HepG2 (cell line): ENCODE measurements at regions not wholly inside any gene's neighbourhood (a gene's known extent, or its start where the extent isn't known, plus 50 kb on each side); places are given as distances from the start of the nearest gene placed in this dataset.

ENCODE experiments used
- ATAC-seq: fragments of 200-7000 bp; cut with Tn5 transposase; 3 replicates; pipeline ENCODE4 v1.9.1; 2020; ENCODE audit warnings: mild to moderate bottlenecking, moderate library complexity
- BruUV-seq: library from RNA; stranded (reverse); fragments of 400-500 nt; replicated peaks from 2 replicates; lab custom pipeline; 2021; lab: Mats Ljungman, UMichigan
- CTCF ChIA-PET: fragments of 300-600 bp; formaldehyde crosslinking; extraction: SDS; loops from one replicate; lab custom pipeline; 2021; ENCODE audit warnings: low total read pairs, inconsistent platforms, low intra/inter-chr PET ratio; lab: Yijun Ruan, JAX
- POLR2A ChIA-PET: fragments of 350-600 bp; sonication (Branson Sonifier 250); formaldehyde crosslinking; loops from one replicate; lab custom pipeline; 2020; ENCODE audit warnings: antibody characterized with exemption, inconsistent platforms; lab: Yijun Ruan, JAX
- DNase-seq: peaks from one replicate; pipeline ENCODE4 v3.0.0-alpha.2; 2015; ENCODE audit warnings: low spot score
- FAIRE-seq: peaks from 3 replicates; lab custom pipeline; 2011; peaks lifted over from hg19 to GRCh38; lab: Jason Lieb, UNC
- H2AFZ ChIP-seq: one replicate; pipeline ENCODE4 v1.6.1; 2011; ENCODE audit warnings: low read length, inconsistent platforms
- H3K27ac ChIP-seq: fragments of 300-600 bp; 3 replicates; pipeline ENCODE4 v1.8.0; 2011; ENCODE audit warnings: mixed run types, mild to moderate bottlenecking, mixed read lengths, low read length, inconsistent platforms; ENCODE audit not compliant: insufficient read depth; ENCODE audit errors: extremely low read length
- H3K27me3 ChIP-seq, 2 experiments: fragments of 200-600 bp in 1 of 2; 2 replicates in 1 of 2; 3 replicates in 1 of 2; pipeline versions ENCODE4 v1.6.0 to v1.8.0; 2011; ENCODE audit warnings: low read length in 2 of 2, mild to moderate bottlenecking in 2 of 2, moderate library complexity in 2 of 2, inconsistent platforms in 1 of 2; ENCODE audit not compliant: insufficient read depth in 2 of 2, control insufficient read depth in 1 of 2
- H3K36me3 ChIP-seq, 2 experiments: fragments of 200-600 bp in 1 of 2; replicated peaks in 1 of 2; 2 replicates in 1 of 2; 3 replicates in 1 of 2; pipeline versions ENCODE4 v1.5.1 to v1.8.0; 2011; ENCODE audit warnings: low read length in 2 of 2, inconsistent platforms in 1 of 2; ENCODE audit not compliant: insufficient read depth in 2 of 2, control insufficient read depth in 1 of 2
- H3K4me1 ChIP-seq: 2 replicates; pipeline ENCODE4 v1.5.1; 2012; ENCODE audit warnings: low read length, inconsistent platforms; ENCODE audit not compliant: insufficient read depth
- H3K4me2 ChIP-seq: 2 replicates; pipeline ENCODE4 v1.6.0; 2011; ENCODE audit warnings: low read depth, low read length, inconsistent platforms
- H3K4me3 ChIP-seq, 3 experiments: fragments of 200-600 bp in 1 of 3; sonication (generic), shearing (Covaris generic) in 1 of 3; replicated peaks in 1 of 3; 2 replicates each; pipeline ENCODE4 v1.5.1; 2011 to 2016; ENCODE audit warnings: low read length in 3 of 3, inconsistent platforms in 2 of 3, low read depth in 2 of 3, mild to moderate bottlenecking in 2 of 3, control low read depth in 1 of 3, mixed read lengths in 1 of 3; ENCODE audit not compliant: insufficient read depth in 1 of 3
- H3K79me2 ChIP-seq: one replicate; pipeline ENCODE4 v1.6.1; 2011; ENCODE audit warnings: low read length, inconsistent platforms; ENCODE audit not compliant: insufficient read depth
- H3K9ac ChIP-seq: 2 replicates; pipeline ENCODE4 v1.6.0; 2011; ENCODE audit warnings: mild to moderate bottlenecking, low read depth, low read length, inconsistent platforms; ENCODE audit not compliant: insufficient read depth
- H3K9me3 ChIP-seq: 2 replicates; pipeline ENCODE4 v1.5.1; 2012; ENCODE audit warnings: mild to moderate bottlenecking, low read length
- H4K20me1 ChIP-seq: 2 replicates; pipeline ENCODE4 v1.6.0; 2011; ENCODE audit warnings: inconsistent platforms, mild to moderate bottlenecking, low read length, moderate library complexity; ENCODE audit not compliant: insufficient read depth
- ARID4A ChIP-seq: sonication (generic); formaldehyde crosslinking; IDR thresholded peaks from 2 replicates; pipeline ENCODE4 v1.5.0; 2020; ENCODE audit warnings: mild to moderate bottlenecking, missing genetic modification reagents, borderline replicate concordance
- EP300 ChIP-seq, 3 experiments: sonication (generic) in 1 of 3; formaldehyde crosslinking in 1 of 3; IDR thresholded peaks; 2 replicates each; pipeline versions ENCODE4 v1.5.1 to v1.6.1; 2011 to 2020; ENCODE audit warnings: low read depth in 2 of 3, low read length in 2 of 3, borderline replicate concordance in 1 of 3, improper control_type of control experiment in 1 of 3, mild to moderate bottlenecking in 1 of 3, missing genetic modification reagents in 1 of 3, moderate library complexity in 1 of 3
- FOXA1 ChIP-seq, 2 experiments: fragments of 450-650 bp in 1 of 2; sonication (generic) in 1 of 2; formaldehyde crosslinking in 1 of 2; IDR thresholded peaks; 2 replicates each; pipeline versions ENCODE4 v1.4.0 to v1.6.1; 2016 to 2020; ENCODE audit warnings: missing genetic modification reagents in 1 of 2
- FOXA3 ChIP-seq: IDR thresholded peaks from 2 replicates; pipeline ENCODE4 v1.6.1; 2016; ENCODE audit warnings: missing genetic modification reagents, missing compliant biosample characterization
- MAFF ChIP-seq: IDR thresholded peaks from 2 replicates; pipeline ENCODE4 v1.6.1; 2011; ENCODE audit warnings: low read depth, low read length, improper control_type of control experiment
- MEIS1 ChIP-seq: sonication (generic); formaldehyde crosslinking; IDR thresholded peaks from 2 replicates; pipeline ENCODE4 v1.9.0; 2021; ENCODE audit warnings: mild to moderate bottlenecking, missing genetic modification reagents, moderate library complexity, borderline replicate concordance
- RERE ChIP-seq: IDR thresholded peaks from 2 replicates; pipeline ENCODE4 v1.6.1; 2016; ENCODE audit warnings: low read depth, missing genetic modification reagents, missing compliant biosample characterization
- TAF15 ChIP-seq: fragments of 200-400 bp; formaldehyde crosslinking; IDR thresholded peaks from one replicate; pipeline ENCODE4 v1.6.1; 2018; ENCODE audit warnings: mild to moderate bottlenecking, low read depth, low read length; ENCODE audit not compliant: poor library complexity, severe bottlenecking
- ZNF160 ChIP-seq: sonication (generic); formaldehyde crosslinking; IDR thresholded peaks from 2 replicates; pipeline ENCODE4 v1.8.0; 2022; ENCODE audit warnings: mild to moderate bottlenecking, inconsistent platforms, missing genetic modification reagents
- ZNF3 ChIP-seq: IDR thresholded peaks from 2 replicates; pipeline ENCODE4 v1.7.0; 2017; ENCODE audit warnings: inconsistent platforms
- ZNF629 ChIP-seq: sonication (generic); formaldehyde crosslinking; conservative IDR thresholded peaks from 2 replicates; pipeline ENCODE4 v1.5.0; 2020; ENCODE audit warnings: missing genetic modification reagents
- WGBS: methylation state at CpG from one replicate; pipeline ENCODE4 v1.1.6; 2017; ENCODE audit warnings: low lambda C conversion rate; 5-methylcytosine and 5-hydroxymethylcytosine counted together
- in situ Hi-C: cut with HindIII; loops from 2 replicates; pipeline ENCODE4 v1.10.0; 2017; ENCODE audit warnings: low pct_unique_long_range_greater_than_20kb; ENCODE audit not compliant: extremely low pct_ligation_motif_present
- intact Hi-C: fragments of 100-400 bp; cut with micrococcal nuclease; formaldehyde crosslinking; loops from one replicate; pipeline ENCODE4 v1.10.0; 2022; ENCODE audit not compliant: unreplicated experiment

GRCh38 chr10:35933940-35934641 is 292.0 kb upstream of the FZD8 start (continued):
- no peak for TF ChIP-seq ARID4A

- DNase-seq: peak; percentile 40
- ChIA-PET CTCF (no interaction called here), POLR2A (no interaction called here)
- Histone ChIP-seq H3K27me3 (no peaks in the 10 kb centered on the region), H3K9ac (no peak overlapping the region), H3K9me3 (no peaks in the 10 kb centered on the region), H3K27ac (no peak overlapping the region), H3K4me2 (peak overlapping the region; percentile 18; the same call in 1 of the 2 replicates), H3K36me3 (no peaks in the 10 kb centered on the region), H3K79me2 (no peaks in the 10 kb centered on the region), H3K4me3 (no peak overlapping the region), H2AFZ (no peak overlapping the region), H3K4me1 (peaks cover 21% of the 10 kb centered on the region), H4K20me1 (no peaks in the 10 kb centered on the region)
- intact Hi-C loops (loop anchor here (10.0 kb wide), 1 partner anchor 299 kb away; no protein-coding TSS in a partner anchor), in situ Hi-C loops (no loop called here)
- 0% methylated on average over 1 of the region's 1 CpG for WGBS
- peak; percentile 77 for ATAC-seq
- peak; percentile 44 for FAIRE-seq
- no TSS peak for BruUV-seq
- no peak for TF ChIP-seq RERE (CRISPR knock-in tag)
- no peak for TF ChIP-seq ZNF629
- peak; percentile 94 for TF ChIP-seq ZNF3
- no peak for TF ChIP-seq MEIS1 (CRISPR knock-in tag)
- TF ChIP-seq MAFF: no peak
- TF ChIP-seq ZNF160 (CRISPR knock-in tag): no peak
- no peak for TF ChIP-seq FOXA1 (IDR thresholded peaks at IDR 0.05)
- TF ChIP-seq FOXA1 (CRISPR knock-in tag; IDR thresholded peaks at IDR 0.05): peak; percentile 33; the same call in 1 of the 2 replicates
- TF ChIP-seq FOXA3: peak; percentile 44; the same call in 1 of the 2 replicates
- no peak for TF ChIP-seq TAF15
- peak in 1 of 2 experiments; percentile 18; a peak in 1 of 4 replicates for TF ChIP-seq EP300 (IDR thresholded peaks at IDR 0.05; ENCODE audit: low read depth in 2 of 2, low read length in 2 of 2)
- TF ChIP-seq EP300 (CRISPR knock-in tag; IDR thresholded peaks at IDR 0.05; ENCODE audit: borderline replicate concordance): no peak
These were observed 291.4 kb upstream of the FZD8 start for GRCh38 chr10:35933491-35933890.
